Endodermal cell (in vitro differentiated cells): ENCODE measurements at regions not wholly inside any gene's neighbourhood (a gene's known extent, or its start where the extent isn't known, plus 50 kb on each side); places are given as distances from the start of the nearest gene placed in this dataset.

ENCODE experiments used
- DNase-seq: peaks from one replicate; pipeline ENCODE4 v3.0.0-alpha.2; 2017
- H3K27ac ChIP-seq: 2 replicates; pipeline ENCODE4 v1.5.1; 2013; ENCODE audit warnings: mild to moderate bottlenecking, low read depth, low read length, moderate library complexity
- H3K27me3 ChIP-seq: 2 replicates; pipeline ENCODE4 v1.6.1; 2013; ENCODE audit warnings: mild to moderate bottlenecking, low read length, moderate library complexity; ENCODE audit not compliant: insufficient read depth, control insufficient read depth, poor library complexity, severe bottlenecking
- H3K36me3 ChIP-seq: 2 replicates; pipeline ENCODE4 v1.7.0; 2013; ENCODE audit warnings: mild to moderate bottlenecking, low read length, moderate library complexity; ENCODE audit not compliant: control insufficient read depth, insufficient read depth
- H3K4me1 ChIP-seq: one replicate; pipeline ENCODE4 v1.7.0; 2013; ENCODE audit warnings: low read length; ENCODE audit not compliant: control insufficient read depth, insufficient read depth
- H3K4me3 ChIP-seq: 2 replicates; pipeline ENCODE4 v1.5.1; 2013; ENCODE audit warnings: mild to moderate bottlenecking, low read length, moderate library complexity
- H3K9ac ChIP-seq: 2 replicates; pipeline ENCODE4 v1.6.1; 2013; ENCODE audit warnings: mild to moderate bottlenecking, low read length, moderate library complexity; ENCODE audit not compliant: poor library complexity, severe bottlenecking; ENCODE audit errors: extremely low read depth
- H3K9me3 ChIP-seq: 2 replicates; pipeline ENCODE4 v1.6.1; 2013; ENCODE audit warnings: mild to moderate bottlenecking, low read length, moderate library complexity; ENCODE audit not compliant: control insufficient read depth
- H3K27ac Mint-ChIP-seq: 2 replicates; pipeline ENCODE4 v1.8.0; 2020; ENCODE audit warnings: mixed read lengths
- H3K27me3 Mint-ChIP-seq: 2 replicates; pipeline ENCODE4 v1.8.0; 2021; ENCODE audit warnings: mild to moderate bottlenecking, mixed read lengths; ENCODE audit not compliant: insufficient read depth
- H3K36me3 Mint-ChIP-seq: 2 replicates; pipeline ENCODE4 v1.8.0; 2020; ENCODE audit warnings: low read depth, mixed read lengths
- H3K4me1 Mint-ChIP-seq: 2 replicates; pipeline ENCODE4 v1.8.0; 2020; ENCODE audit warnings: mixed read lengths
- H3K4me3 Mint-ChIP-seq: 2 replicates; pipeline ENCODE4 v1.8.0; 2020; ENCODE audit warnings: mild to moderate bottlenecking, moderate library complexity, mixed read lengths
- H3K9me3 Mint-ChIP-seq: 2 replicates; pipeline ENCODE4 v1.8.0; 2020; ENCODE audit warnings: mild to moderate bottlenecking, mixed read lengths
- CTCF ChIP-seq: fragments of 200-600 bp; sonication (generic); conservative IDR thresholded peaks from 2 replicates; pipeline ENCODE4 v1.5.0; 2021; ENCODE audit warnings: antibody characterized with exemption, mild to moderate bottlenecking
- WGBS, 2 experiments: methylation state at CpG; one replicate each; pipeline versions ENCODE4 v1.1.5 to v1.1.7; 2013; ENCODE audit warnings: missing lambda C conversion rate in 2 of 2, mixed read lengths in 1 of 2; ENCODE audit not compliant: insufficient coverage in 1 of 2, insufficient read length in 1 of 2; 5-methylcytosine and 5-hydroxymethylcytosine counted together

GRCh38 chr20:52652271-52652670 is 319.9 kb upstream of the TSHZ2 start:
- no peak overlapping the region for H3K27ac ChIP-seq
- Mint-ChIP-seq H3K9me3 (no peaks in the 10 kb centered on the region), H3K4me3 (no peak overlapping the region), H3K27me3 (peaks cover 12% of the 10 kb centered on the region), H3K4me1 (no peaks in the 10 kb centered on the region), H3K36me3 (no peaks in the 10 kb centered on the region), H3K27ac (no peak overlapping the region)
- WGBS, 2 experiments = 76 to 100% methylated on average over 1 to 2 of the region's 3 CpGs
- H3K4me1 ChIP-seq = no peaks in the 10 kb centered on the region
- H3K4me3 ChIP-seq = no peak overlapping the region
- no peaks in the 10 kb centered on the region for H3K36me3 ChIP-seq
- H3K27me3 ChIP-seq = peaks cover 4% of the 10 kb centered on the region
- H3K9ac ChIP-seq = no peak overlapping the region
- no peak for TF ChIP-seq CTCF
- H3K9me3 ChIP-seq = no peaks in the 10 kb centered on the region
- no peak for DNase-seq

- H3K27ac ChIP-seq = no peak overlapping the region
These were observed 322.4 kb upstream of the TSHZ2 start for GRCh38 chr20:52649727-52650126.

GRCh38 chr20:52645822-52646221 is 326.3 kb upstream of the TSHZ2 start:
- H3K27me3 ChIP-seq = peaks cover 7% of the 10 kb centered on the region
- H3K9me3 Mint-ChIP-seq = no peaks in the 10 kb centered on the region
- H3K4me1 Mint-ChIP-seq = no peaks in the 10 kb centered on the region
- no peak overlapping the region for H3K4me3 ChIP-seq
- H3K4me1 ChIP-seq = no peaks in the 10 kb centered on the region
- no peak overlapping the region for H3K27ac ChIP-seq
- no peaks in the 10 kb centered on the region for H3K9me3 ChIP-seq
- TF ChIP-seq CTCF = no peak
- WGBS, 2 experiments = no CpG with 5 or more reads among the region's 1 CpG
- H3K36me3 ChIP-seq = no peaks in the 10 kb centered on the region
- peaks cover 9% of the 10 kb centered on the region for H3K27me3 Mint-ChIP-seq
- no peak overlapping the region for H3K9ac ChIP-seq
- no peak overlapping the region for H3K4me3 Mint-ChIP-seq
- no peaks in the 10 kb centered on the region for H3K36me3 Mint-ChIP-seq
- no peak overlapping the region for H3K27ac Mint-ChIP-seq
- DNase-seq = no peak

More at GRCh38 chr20:52649727-52650126, 322.4 kb upstream of the TSHZ2 start:
- Mint-ChIP-seq H3K9me3 (no peaks in the 10 kb centered on the region), H3K4me3 (no peak overlapping the region), H3K36me3 (no peaks in the 10 kb centered on the region), H3K27ac (no peak overlapping the region), H3K4me1 (no peaks in the 10 kb centered on the region), H3K27me3 (peaks cover 15% of the 10 kb centered on the region)
- Histone ChIP-seq H3K4me3 (no peak overlapping the region), H3K9ac (no peak overlapping the region), H3K27me3 (peaks cover 11% of the 10 kb centered on the region), H3K9me3 (no peaks in the 10 kb centered on the region), H3K4me1 (no peaks in the 10 kb centered on the region), H3K36me3 (no peaks in the 10 kb centered on the region)
- no peak for TF ChIP-seq CTCF
- no peak for DNase-seq
